Neuron (in vitro differentiated cells): ENCODE measurements at regions not wholly inside any gene's neighbourhood (a gene's known extent, or its start where the extent isn't known, plus 50 kb on each side); places are given as distances from the start of the nearest gene placed in this dataset.
"Not testable (repeated sequence)": the region's sequence is repeated elsewhere in the genome, so short reads cannot be mapped to it uniquely, and the experiment has no call there.

Source experiments
- H2AFZ ChIP-seq: one replicate; pipeline ENCODE4 v1.6.1; 2013; ENCODE audit warnings: low read depth, mild to moderate bottlenecking, inconsistent platforms, low read length, moderate library complexity
- H3K27me3 ChIP-seq: one replicate; pipeline ENCODE4 v1.6.1; 2013; ENCODE audit warnings: low read length; ENCODE audit not compliant: insufficient read depth
- H3K36me3 ChIP-seq: one replicate; pipeline ENCODE4 v1.6.1; 2013; ENCODE audit warnings: low read length; ENCODE audit not compliant: insufficient read depth
- H3K4me1 ChIP-seq: one replicate; pipeline ENCODE4 v1.6.1; 2013; ENCODE audit warnings: low read length; ENCODE audit not compliant: insufficient read depth
- H3K4me3 ChIP-seq: 2 replicates; pipeline ENCODE4 v1.5.1; 2013; ENCODE audit warnings: mild to moderate bottlenecking, low read length, moderate library complexity
- H3K9me3 ChIP-seq: one replicate; pipeline ENCODE4 v1.6.1; 2013; ENCODE audit warnings: low read length

DNA sequence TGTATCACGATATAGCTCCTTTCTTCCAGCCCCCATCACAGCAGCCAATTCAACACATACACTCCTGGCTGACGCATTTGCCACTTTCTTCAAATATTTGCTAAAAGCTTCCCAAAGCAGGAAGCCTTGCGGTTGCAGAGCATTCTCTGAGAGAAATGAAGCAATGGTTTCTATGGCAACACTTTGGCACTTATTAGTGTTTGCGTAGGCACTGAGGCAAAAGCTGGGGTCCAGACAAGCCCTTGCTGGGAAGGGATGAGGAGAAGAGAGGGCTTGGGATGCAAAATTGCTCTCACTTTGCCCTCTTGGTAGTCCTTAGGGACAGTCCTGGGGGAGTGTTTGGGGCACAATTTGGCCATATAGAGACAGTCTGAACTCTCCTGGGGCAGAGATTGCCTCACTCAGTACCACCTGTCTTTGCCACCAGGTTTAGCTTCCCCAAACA lies 55.0 kb upstream of the PAK3 start:
- Histone ChIP-seq H3K4me3 (no peak overlapping the region), H3K27me3 (no peaks in the 10 kb centered on the region)

DNA sequence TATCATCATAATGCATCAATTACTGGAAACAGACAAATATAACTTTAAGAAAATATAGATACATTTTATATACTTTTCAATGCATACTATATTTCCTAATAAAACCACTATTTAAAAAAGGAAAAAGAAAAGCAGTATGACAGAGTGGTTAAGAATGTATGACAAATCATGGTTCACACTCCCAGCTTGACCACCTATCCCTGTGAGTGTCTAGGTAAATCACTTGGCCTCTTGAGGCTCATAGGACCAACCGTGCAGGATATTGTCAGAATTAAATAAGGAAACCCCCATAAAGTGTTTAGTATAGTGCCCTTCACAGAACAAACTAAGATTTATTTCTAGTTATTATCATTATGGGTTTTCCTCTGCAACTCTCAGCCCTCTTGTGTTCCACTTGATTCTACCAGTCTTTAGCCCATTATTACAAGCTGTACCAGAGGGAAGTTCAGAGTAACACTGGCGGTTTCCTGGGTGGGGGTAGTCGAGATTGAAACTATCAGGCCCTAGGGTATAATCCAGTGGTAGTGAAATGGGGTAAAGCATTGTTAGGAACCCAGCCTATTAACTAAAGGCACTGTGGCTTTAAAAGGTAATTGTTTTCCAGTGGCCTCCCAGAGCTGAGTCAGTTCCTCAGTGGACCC lies 55.5 kb upstream of the PAK3 start:
- no peak overlapping the region for H3K4me3 ChIP-seq

More for the DNA sequence above, 55.0 kb upstream of the PAK3 start:
- Histone ChIP-seq H3K36me3 (no peaks in the 10 kb centered on the region), H3K9me3 (no peaks in the 10 kb centered on the region), H3K4me1 (peaks cover 5% of the 10 kb centered on the region), H2AFZ (no peak overlapping the region)

GRCh38 chrX:111039606-111040005 lies 56.4 kb upstream of the PAK3 start:
- Histone ChIP-seq H3K4me3 (no peak overlapping the region), H2AFZ (no peak overlapping the region), H3K9me3 (no peaks in the 10 kb centered on the region), H3K4me1 (peaks cover 5% of the 10 kb centered on the region), H3K27me3 (no peaks in the 10 kb centered on the region), H3K36me3 (no peaks in the 10 kb centered on the region)

More for the DNA sequence above, 55.5 kb upstream of the PAK3 start:
- no peak overlapping the region for H2AFZ ChIP-seq
- H3K36me3 ChIP-seq, result no peaks in the 10 kb centered on the region
- H3K4me1 ChIP-seq, result peaks cover 5% of the 10 kb centered on the region
- no peaks in the 10 kb centered on the region for H3K9me3 ChIP-seq
- H3K27me3 ChIP-seq, result no peaks in the 10 kb centered on the region

GRCh38 chrX:111035991-111036390 lies 60.0 kb upstream of the PAK3 start:
- H2AFZ ChIP-seq, result no peak overlapping the region
- no peaks in the 10 kb centered on the region for H3K27me3 ChIP-seq
- no peak overlapping the region for H3K4me3 ChIP-seq
- no peaks in the 10 kb centered on the region for H3K9me3 ChIP-seq
- no peaks in the 10 kb centered on the region for H3K36me3 ChIP-seq
- H3K4me1 ChIP-seq, result peaks cover 2% of the 10 kb centered on the region

- Histone ChIP-seq H3K36me3 (no peaks in the 10 kb centered on the region), H3K27me3 (no peaks in the 10 kb centered on the region), H3K4me1 (no peaks in the 10 kb centered on the region), H2AFZ (no peak overlapping the region), H3K4me3 (no peak overlapping the region), H3K9me3 (no peaks in the 10 kb centered on the region)
Observed at GRCh38 chrX:111035256-111035655, 60.7 kb upstream of the PAK3 start.

GRCh38 chrX:111022998-111023397 lies 73.0 kb upstream of the PAK3 start:
- not testable (repeated sequence) for H3K4me1 ChIP-seq, H3K36me3 ChIP-seq, H3K4me3 ChIP-seq, H2AFZ ChIP-seq, H3K27me3 ChIP-seq, H3K9me3 ChIP-seq

- Histone ChIP-seq H3K4me1 (no peaks in the 10 kb centered on the region), H3K9me3 (no peaks in the 10 kb centered on the region), H3K27me3 (no peaks in the 10 kb centered on the region), H3K36me3 (no peaks in the 10 kb centered on the region), H2AFZ (no peak overlapping the region), H3K4me3 (no peak overlapping the region)
Observed at GRCh38 chrX:111020283-111020682, 75.7 kb upstream of the PAK3 start.

DNA sequence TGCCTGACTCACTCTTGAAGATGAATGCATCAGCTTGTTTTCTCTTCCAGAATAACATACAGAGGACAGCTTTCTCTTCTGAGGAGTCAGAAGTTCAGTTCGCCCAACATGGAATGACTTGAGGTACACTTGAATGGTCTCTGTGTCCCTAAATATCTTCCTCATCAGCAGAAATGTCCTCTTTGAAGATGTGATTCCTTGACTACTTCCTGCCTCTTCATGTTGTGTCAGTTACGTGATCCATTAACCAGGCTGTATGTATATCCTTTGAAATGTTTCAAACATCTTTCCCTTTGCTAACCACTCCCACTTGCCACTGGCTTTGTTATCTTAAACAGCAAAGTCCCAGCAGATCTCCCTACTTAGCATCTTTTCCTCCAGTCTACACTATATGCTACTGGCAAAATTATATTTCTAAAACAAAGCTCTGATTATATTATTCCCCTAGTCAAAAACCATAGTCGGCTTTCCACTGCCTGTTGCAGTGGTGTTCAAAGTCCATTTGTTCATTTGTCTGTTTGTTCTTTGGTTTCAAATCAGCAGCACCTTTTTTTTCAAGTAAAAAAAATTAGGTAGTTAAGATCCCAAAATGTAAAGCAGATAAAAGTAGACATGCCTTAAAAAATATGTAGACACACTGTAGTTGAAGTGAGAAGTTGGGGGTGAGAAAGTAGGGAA lies 82.1 kb upstream of the PAK3 start:
- Histone ChIP-seq H3K4me1 (no peaks in the 10 kb centered on the region), H3K27me3 (no peaks in the 10 kb centered on the region), H3K4me3 (no peak overlapping the region), H2AFZ (no peak overlapping the region), H3K36me3 (no peaks in the 10 kb centered on the region), H3K9me3 (no peaks in the 10 kb centered on the region)

- Histone ChIP-seq H3K36me3 (no peaks in the 10 kb centered on the region), H3K9me3 (no peaks in the 10 kb centered on the region), H3K4me1 (no peaks in the 10 kb centered on the region), H2AFZ (no peak overlapping the region), H3K4me3 (no peak overlapping the region), H3K27me3 (no peaks in the 10 kb centered on the region)
Observed at GRCh38 chrX:111010111-111010510, 85.9 kb upstream of the PAK3 start.

DNA sequence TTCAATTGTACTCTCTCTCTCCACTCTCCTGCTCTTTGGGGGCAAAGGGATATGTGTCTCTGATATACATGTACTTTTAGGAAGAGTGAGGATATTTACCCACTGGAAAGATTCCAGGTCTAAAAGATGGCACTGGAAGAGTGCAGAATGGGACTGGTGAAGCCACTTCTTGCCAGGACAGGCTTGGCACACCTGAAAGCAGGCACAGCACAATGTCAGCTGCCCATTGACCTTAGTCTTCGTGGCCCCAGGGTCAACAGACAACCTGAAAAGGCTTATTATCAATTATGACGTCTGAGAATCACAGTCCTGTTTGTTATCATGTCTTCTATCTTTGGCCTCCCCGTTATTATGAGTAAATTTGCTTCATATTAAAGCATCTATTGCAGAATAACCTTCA lies 86.7 kb upstream of the PAK3 start:
- no peak overlapping the region for H2AFZ ChIP-seq
- H3K4me1 ChIP-seq, result no peaks in the 10 kb centered on the region
- H3K4me3 ChIP-seq, result no peak overlapping the region
- H3K36me3 ChIP-seq, result no peaks in the 10 kb centered on the region
- no peaks in the 10 kb centered on the region for H3K27me3 ChIP-seq
- H3K9me3 ChIP-seq, result no peaks in the 10 kb centered on the region

DNA sequence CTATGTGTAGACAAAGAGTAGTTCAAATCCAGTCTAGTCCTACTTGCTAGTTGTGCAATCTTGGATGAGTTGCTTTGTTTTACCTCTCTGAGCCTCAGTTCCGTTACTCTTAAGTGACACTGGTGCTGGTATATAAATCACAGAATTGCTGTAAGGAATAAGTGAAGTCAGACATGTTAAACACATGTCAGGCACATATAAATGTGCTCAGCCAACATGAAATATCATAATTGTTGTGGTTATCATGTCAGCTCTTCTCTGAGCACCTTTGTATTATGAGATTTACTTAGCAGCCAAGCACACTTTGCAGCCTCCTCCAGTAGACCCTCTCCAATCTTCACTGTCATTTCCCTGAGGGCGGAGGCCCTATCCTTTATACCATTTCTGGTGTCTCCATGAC lies 87.9 kb upstream of the PAK3 start:
- no peaks in the 10 kb centered on the region for H3K27me3 ChIP-seq
- no peaks in the 10 kb centered on the region for H3K4me1 ChIP-seq
- no peaks in the 10 kb centered on the region for H3K9me3 ChIP-seq

DNA sequence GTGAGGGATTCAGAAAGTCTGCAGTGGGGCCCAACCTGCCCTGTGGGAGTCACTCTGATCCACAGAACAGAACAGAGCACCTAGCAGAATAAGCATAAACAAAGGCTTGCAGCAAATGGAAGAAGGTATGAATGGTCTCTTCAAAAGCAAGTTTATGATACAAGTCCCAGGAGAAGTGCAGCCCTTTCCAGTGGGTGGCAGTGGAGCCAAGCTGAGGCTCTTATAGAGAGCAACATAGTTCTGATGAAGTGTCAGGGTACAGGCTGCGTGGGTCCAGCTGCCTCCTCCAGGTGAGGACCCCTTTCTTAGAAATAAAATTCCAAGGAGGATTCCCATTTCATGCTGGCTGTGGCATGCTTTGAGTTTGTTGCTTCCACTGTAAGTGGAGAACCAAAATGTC lies 88.8 kb upstream of the PAK3 start:
- H3K4me3 ChIP-seq, result no peak overlapping the region
- no peaks in the 10 kb centered on the region for H3K27me3 ChIP-seq
- no peaks in the 10 kb centered on the region for H3K9me3 ChIP-seq
- H2AFZ ChIP-seq, result no peak overlapping the region
- no peaks in the 10 kb centered on the region for H3K36me3 ChIP-seq
- H3K4me1 ChIP-seq, result no peaks in the 10 kb centered on the region

More for the DNA sequence above, 87.9 kb upstream of the PAK3 start:
- Histone ChIP-seq H3K36me3 (no peaks in the 10 kb centered on the region), H3K4me3 (no peak overlapping the region), H2AFZ (no peak overlapping the region)

DNA sequence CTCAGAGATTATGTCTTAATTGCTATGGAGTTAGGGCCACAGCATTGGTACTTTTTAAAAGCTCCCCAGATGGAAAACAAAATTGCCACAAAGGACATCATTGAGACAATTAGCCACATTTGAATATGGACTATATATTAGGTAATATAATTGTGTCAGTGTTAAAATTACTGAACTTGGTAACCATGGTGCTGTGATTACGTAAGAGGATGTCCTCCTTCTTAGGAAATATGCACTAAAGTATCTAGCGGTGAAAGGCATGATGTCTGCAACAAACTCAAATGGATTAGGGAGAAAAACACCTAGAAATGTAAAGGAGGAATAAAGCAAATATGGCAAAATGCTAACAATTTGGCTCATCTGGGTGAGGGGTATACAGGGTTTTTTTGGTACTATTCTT lies 89.9 kb upstream of the PAK3 start:
- H3K9me3 ChIP-seq, result no peaks in the 10 kb centered on the region
- no peaks in the 10 kb centered on the region for H3K36me3 ChIP-seq
- no peaks in the 10 kb centered on the region for H3K27me3 ChIP-seq
- no peak overlapping the region for H3K4me3 ChIP-seq
- H3K4me1 ChIP-seq, result no peaks in the 10 kb centered on the region
- no peak overlapping the region for H2AFZ ChIP-seq

DNA sequence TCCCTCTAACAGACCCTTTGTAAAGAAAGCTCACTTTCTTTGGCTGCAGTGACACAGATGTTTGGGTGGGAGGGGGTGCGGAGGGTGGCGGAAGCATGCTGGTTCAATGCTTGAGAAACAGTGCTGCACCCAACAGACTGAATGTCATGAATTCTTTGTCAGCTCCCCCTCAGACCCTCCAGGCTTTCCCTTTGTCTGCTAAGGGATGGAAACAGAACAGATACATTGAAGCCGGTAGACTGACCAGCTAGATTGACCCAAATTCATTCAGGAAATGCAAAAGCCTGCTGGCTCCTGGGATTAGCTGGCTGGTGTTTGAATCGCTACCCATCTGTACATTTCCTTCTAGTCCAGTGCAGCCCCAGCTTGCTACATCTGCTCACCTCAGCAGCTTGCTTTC lies 90.8 kb upstream of the PAK3 start:
- Histone ChIP-seq H3K27me3 (no peaks in the 10 kb centered on the region), H3K4me3 (no peak overlapping the region), H3K4me1 (no peaks in the 10 kb centered on the region), H3K36me3 (no peaks in the 10 kb centered on the region), H3K9me3 (no peaks in the 10 kb centered on the region), H2AFZ (no peak overlapping the region)
